ENCODE measurements at regions not wholly inside any gene's neighbourhood (a gene's known extent, or its start where the extent isn't known, plus 50 kb on each side); places are given as distances from the start of the nearest gene placed in this dataset.

GRCh38 chr2:5617358-5617757 lies 74.8 kb upstream of the SOX11 start:
- Histone ChIP-seq H3K4me3 (replicated peaks in 1 of 2; ENCODE audit: low read depth in 1 of 2, low read length in 2 of 2) (no peak overlapping the region), H3K27me3 (ENCODE audit: insufficient read depth, low read length) (no peaks in the 10 kb centered on the region), H2AFZ (ENCODE audit: low read depth, low read length, poor library complexity, severe bottlenecking) (no peak overlapping the region), H3K4me1 (ENCODE audit: control insufficient read depth in 1 of 2, insufficient read depth in 2 of 2, low read length in 2 of 2) (no peaks in the 10 kb centered on the region), H3K79me2 (ENCODE audit: insufficient read depth, low read length) (no peaks in the 10 kb centered on the region), H3K36me3 (ENCODE audit: control insufficient read depth in 1 of 2, insufficient read depth in 2 of 2, low read length in 2 of 2) (no peaks in the 10 kb centered on the region), H3K9me3 (ENCODE audit: control insufficient read depth in 1 of 2, insufficient read depth in 1 of 2, low read depth in 1 of 2, low read length in 2 of 2) (peaks cover 9 to 35% of the 10 kb centered on the region in 2 experiments; a peak in 2 of 4 replicates), H3K4me2 (ENCODE audit: low read length) (no peak overlapping the region), H3K9ac (ENCODE audit: low read length) (no peak overlapping the region), H4K20me1 (ENCODE audit: insufficient read depth) (no peaks in the 10 kb centered on the region), H3K9me2 (ENCODE audit: insufficient read depth) (no peaks in the 10 kb centered on the region), H3K27ac (ENCODE audit: low read depth, low read length) (no peak overlapping the region)
- BruUV-seq (replicated peaks): no TSS peak
- ChIA-PET RAD21 (ENCODE audit: low non-redundant PET in 1 of 2, low total read pairs in 2 of 2, uncharacterized antibody in 2 of 2, unreplicated experiment in 2 of 2) (no interaction called here), POLR2A (no interaction called here), CTCF (no interaction called here)
- no peak for DNase-seq (ENCODE audit: low read depth, low spot score)
- TF ChIP-seq, protein P1, sequence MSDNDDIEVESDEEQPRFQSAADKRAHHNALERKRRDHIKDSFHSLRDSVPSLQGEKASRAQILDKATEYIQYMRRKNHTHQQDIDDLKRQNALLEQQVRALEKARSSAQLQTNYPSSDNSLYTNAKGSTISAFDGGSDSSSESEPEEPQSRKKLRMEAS (IDR thresholded peaks at IDR 0.05): no peak
- TF ChIP-seq SRF (IDR thresholded peaks at IDR 0.05; ENCODE audit: low read depth): no peak
- no peak for ATAC-seq
- intact Hi-C loops (cut with micrococcal nuclease): no loop called here

DNA sequence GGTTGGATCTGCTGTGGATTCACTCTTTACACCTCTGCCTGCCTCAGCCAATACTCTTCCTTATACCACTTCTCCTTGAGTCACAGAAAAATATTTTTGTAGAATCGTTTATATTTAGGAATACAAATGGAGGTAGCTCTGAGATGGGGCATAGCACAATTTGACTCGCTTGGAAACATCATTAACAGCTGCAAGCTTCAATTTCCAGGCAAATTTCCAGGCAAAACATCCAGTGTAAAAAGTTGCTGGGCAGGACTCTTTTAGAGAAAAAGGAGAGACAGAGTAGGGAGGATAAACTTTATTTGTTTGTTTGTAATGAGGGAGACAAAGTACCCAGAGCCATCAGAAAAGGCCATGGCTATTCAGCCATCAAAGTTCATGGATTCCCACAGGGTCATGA lies 74.4 kb upstream of the SOX11 start:
- no peaks in the 10 kb centered on the region for H3K36me3 ChIP-seq (ENCODE audit: control insufficient read depth in 1 of 2, insufficient read depth in 2 of 2, low read length in 2 of 2)
- intact Hi-C loops (cut with micrococcal nuclease): no loop called here
- ChIA-PET CTCF (no interaction called here), RAD21 (ENCODE audit: low non-redundant PET in 1 of 2, low total read pairs in 2 of 2, uncharacterized antibody in 2 of 2, unreplicated experiment in 2 of 2) (no interaction called here), POLR2A (no interaction called here)
- no peak overlapping the region for H3K9ac ChIP-seq (ENCODE audit: low read length)
- no peaks in the 10 kb centered on the region for H3K27me3 ChIP-seq (ENCODE audit: insufficient read depth, low read length)
- no TSS peak for BruUV-seq (replicated peaks)
- H3K79me2 ChIP-seq (ENCODE audit: insufficient read depth, low read length): no peaks in the 10 kb centered on the region
- DNase-seq (ENCODE audit: low read depth, low spot score) (no peak), ATAC-seq (no peak)
- peaks cover 9 to 40% of the 10 kb centered on the region in 2 experiments; a peak in 2 of 4 replicates for H3K9me3 ChIP-seq (ENCODE audit: control insufficient read depth in 1 of 2, insufficient read depth in 1 of 2, low read depth in 1 of 2, low read length in 2 of 2)
- H4K20me1 ChIP-seq (ENCODE audit: insufficient read depth): no peaks in the 10 kb centered on the region
- H3K4me3 ChIP-seq (replicated peaks in 1 of 2; ENCODE audit: low read depth in 1 of 2, low read length in 2 of 2): no peak overlapping the region
- TF ChIP-seq JUND (IDR thresholded peaks at IDR 0.05) (no peak), EZH2phosphoT487 (IDR thresholded peaks at IDR 0.05; ENCODE audit: borderline replicate concordance) (no peak), FOSL1 (IDR thresholded peaks at IDR 0.05; ENCODE audit: low read depth) (no peak), EZH2 (IDR thresholded peaks at IDR 0.05) (no peak), POLR2A (IDR thresholded peaks at IDR 0.05; ENCODE audit: borderline replicate concordance, extremely low read depth, insufficient read depth, insufficient read length) (no peak), RAD21 (IDR thresholded peaks at IDR 0.05; ENCODE audit: low read depth) (no peak), YY1 (IDR thresholded peaks at IDR 0.05; ENCODE audit: extremely low read depth, insufficient replicate concordance, low read depth, low read length) (no peak), ZBTB33 (IDR thresholded peaks at IDR 0.05; ENCODE audit: extremely low read depth, insufficient replicate concordance, low read length) (no peak), SRF (IDR thresholded peaks at IDR 0.05; ENCODE audit: low read depth) (no peak)
- TF ChIP-seq, protein P2, sequence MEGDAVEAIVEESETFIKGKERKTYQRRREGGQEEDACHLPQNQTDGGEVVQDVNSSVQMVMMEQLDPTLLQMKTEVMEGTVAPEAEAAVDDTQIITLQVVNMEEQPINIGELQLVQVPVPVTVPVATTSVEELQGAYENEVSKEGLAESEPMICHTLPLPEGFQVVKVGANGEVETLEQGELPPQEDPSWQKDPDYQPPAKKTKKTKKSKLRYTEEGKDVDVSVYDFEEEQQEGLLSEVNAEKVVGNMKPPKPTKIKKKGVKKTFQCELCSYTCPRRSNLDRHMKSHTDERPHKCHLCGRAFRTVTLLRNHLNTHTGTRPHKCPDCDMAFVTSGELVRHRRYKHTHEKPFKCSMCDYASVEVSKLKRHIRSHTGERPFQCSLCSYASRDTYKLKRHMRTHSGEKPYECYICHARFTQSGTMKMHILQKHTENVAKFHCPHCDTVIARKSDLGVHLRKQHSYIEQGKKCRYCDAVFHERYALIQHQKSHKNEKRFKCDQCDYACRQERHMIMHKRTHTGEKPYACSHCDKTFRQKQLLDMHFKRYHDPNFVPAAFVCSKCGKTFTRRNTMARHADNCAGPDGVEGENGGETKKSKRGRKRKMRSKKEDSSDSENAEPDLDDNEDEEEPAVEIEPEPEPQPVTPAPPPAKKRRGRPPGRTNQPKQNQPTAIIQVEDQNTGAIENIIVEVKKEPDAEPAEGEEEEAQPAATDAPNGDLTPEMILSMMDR (IDR thresholded peaks at IDR 0.05 in 2 of 3, conservative IDR thresholded peaks at IDR 0.05 in 1 of 3; ENCODE audit: borderline replicate concordance in 1 of 3, insufficient read depth in 1 of 3, low read depth in 2 of 3, low read length in 2 of 3): no peak
- TF ChIP-seq, protein P1 (IDR thresholded peaks at IDR 0.05): no peak
- TF ChIP-seq, protein P3, sequence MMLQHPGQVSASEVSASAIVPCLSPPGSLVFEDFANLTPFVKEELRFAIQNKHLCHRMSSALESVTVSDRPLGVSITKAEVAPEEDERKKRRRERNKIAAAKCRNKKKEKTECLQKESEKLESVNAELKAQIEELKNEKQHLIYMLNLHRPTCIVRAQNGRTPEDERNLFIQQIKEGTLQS (IDR thresholded peaks at IDR 0.05): no peak
- H3K4me2 ChIP-seq (ENCODE audit: low read length): no peak overlapping the region
- H3K27ac ChIP-seq (ENCODE audit: low read depth, low read length): no peak overlapping the region
- no peak overlapping the region for H2AFZ ChIP-seq (ENCODE audit: low read depth, low read length, poor library complexity, severe bottlenecking)
- H3K4me1 ChIP-seq (ENCODE audit: control insufficient read depth in 1 of 2, insufficient read depth in 2 of 2, low read length in 2 of 2): no peaks in the 10 kb centered on the region
- H3K9me2 ChIP-seq (ENCODE audit: insufficient read depth): no peaks in the 10 kb centered on the region
